ENCODE measurements at regions not wholly inside any gene's neighbourhood (a gene's known extent, or its start where the extent isn't known, plus 50 kb on each side); places are given as distances from the start of the nearest gene placed in this dataset.

DNA sequence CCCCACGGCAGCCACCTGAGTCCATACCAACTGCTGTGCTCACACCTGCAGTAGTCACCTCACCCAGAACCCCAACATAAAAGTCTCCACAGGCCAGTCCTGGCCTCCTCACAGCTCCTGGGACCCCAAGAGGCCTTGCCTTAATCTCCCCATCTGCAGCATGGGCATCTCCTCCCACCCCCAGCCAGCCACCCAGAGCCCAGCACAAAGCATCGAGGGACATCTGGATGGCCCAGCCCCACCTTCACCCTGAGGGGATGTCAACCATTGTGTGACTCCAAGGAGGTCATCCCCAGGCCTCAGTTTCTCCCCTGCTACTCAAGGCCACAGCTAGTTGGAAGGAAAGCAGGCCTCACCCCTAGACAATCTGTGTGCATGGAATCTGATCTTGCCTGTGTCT, 1775.3 kb downstream of the TP53TG3F start:
- ChIA-PET POLR2A (no interaction called here), CTCF (no interaction called here)
- Mint-ChIP-seq H3K27ac (no peak overlapping the region), H3K36me3 (peaks cover 51% of the 10 kb centered on the region), H3K27me3 (ENCODE audit: low read depth) (peaks cover 10% of the 10 kb centered on the region), H3K4me3 (no peak overlapping the region), H3K9me3 (peaks cover 60% of the 10 kb centered on the region), H3K4me1 (no peaks in the 10 kb centered on the region)
- no peak for TF ChIP-seq ZNF423 (CRISPR knock-in tag; IDR thresholded peaks at IDR 0.05)
- no peak for TF ChIP-seq OVOL2 (CRISPR knock-in tag; IDR thresholded peaks at IDR 0.05; ENCODE audit: borderline replicate concordance)
- TF ChIP-seq, protein P1, sequence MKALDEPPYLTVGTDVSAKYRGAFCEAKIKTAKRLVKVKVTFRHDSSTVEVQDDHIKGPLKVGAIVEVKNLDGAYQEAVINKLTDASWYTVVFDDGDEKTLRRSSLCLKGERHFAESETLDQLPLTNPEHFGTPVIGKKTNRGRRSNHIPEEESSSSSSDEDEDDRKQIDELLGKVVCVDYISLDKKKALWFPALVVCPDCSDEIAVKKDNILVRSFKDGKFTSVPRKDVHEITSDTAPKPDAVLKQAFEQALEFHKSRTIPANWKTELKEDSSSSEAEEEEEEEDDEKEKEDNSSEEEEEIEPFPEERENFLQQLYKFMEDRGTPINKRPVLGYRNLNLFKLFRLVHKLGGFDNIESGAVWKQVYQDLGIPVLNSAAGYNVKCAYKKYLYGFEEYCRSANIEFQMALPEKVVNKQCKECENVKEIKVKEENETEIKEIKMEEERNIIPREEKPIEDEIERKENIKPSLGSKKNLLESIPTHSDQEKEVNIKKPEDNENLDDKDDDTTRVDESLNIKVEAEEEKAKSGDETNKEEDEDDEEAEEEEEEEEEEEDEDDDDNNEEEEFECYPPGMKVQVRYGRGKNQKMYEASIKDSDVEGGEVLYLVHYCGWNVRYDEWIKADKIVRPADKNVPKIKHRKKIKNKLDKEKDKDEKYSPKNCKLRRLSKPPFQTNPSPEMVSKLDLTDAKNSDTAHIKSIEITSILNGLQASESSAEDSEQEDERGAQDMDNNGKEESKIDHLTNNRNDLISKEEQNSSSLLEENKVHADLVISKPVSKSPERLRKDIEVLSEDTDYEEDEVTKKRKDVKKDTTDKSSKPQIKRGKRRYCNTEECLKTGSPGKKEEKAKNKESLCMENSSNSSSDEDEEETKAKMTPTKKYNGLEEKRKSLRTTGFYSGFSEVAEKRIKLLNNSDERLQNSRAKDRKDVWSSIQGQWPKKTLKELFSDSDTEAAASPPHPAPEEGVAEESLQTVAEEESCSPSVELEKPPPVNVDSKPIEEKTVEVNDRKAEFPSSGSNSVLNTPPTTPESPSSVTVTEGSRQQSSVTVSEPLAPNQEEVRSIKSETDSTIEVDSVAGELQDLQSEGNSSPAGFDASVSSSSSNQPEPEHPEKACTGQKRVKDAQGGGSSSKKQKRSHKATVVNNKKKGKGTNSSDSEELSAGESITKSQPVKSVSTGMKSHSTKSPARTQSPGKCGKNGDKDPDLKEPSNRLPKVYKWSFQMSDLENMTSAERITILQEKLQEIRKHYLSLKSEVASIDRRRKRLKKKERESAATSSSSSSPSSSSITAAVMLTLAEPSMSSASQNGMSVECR (CRISPR knock-in tag; IDR thresholded peaks at IDR 0.05; ENCODE audit: borderline replicate concordance): no peak
- TF ChIP-seq, protein P2, sequence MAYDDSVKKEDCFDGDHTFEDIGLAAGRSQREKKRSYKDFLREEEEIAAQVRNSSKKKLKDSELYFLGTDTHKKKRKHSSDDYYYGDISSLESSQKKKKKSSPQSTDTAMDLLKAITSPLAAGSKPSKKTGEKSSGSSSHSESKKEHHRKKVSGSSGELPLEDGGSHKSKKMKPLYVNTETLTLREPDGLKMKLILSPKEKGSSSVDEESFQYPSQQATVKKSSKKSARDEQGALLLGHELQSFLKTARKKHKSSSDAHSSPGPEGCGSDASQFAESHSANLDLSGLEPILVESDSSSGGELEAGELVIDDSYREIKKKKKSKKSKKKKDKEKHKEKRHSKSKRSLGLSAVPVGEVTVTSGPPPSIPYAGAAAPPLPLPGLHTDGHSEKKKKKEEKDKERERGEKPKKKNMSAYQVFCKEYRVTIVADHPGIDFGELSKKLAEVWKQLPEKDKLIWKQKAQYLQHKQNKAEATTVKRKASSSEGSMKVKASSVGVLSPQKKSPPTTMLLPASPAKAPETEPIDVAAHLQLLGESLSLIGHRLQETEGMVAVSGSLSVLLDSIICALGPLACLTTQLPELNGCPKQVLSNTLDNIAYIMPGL (CRISPR knock-in tag; IDR thresholded peaks at IDR 0.05): no peak
- no peak for TF ChIP-seq MXD4 (CRISPR knock-in tag; IDR thresholded peaks at IDR 0.05; ENCODE audit: borderline replicate concordance)
- no peak for TF ChIP-seq JUN (CRISPR knock-in tag; IDR thresholded peaks at IDR 0.05)
- no peak for DNase-seq (ENCODE audit: low spot score)
- no peak for ATAC-seq

- CTCF ChIA-PET: no interaction called here
- Mint-ChIP-seq H3K4me3 (no peak overlapping the region), H3K36me3 (peaks cover 63% of the 10 kb centered on the region), H3K4me1 (no peaks in the 10 kb centered on the region), H3K9me3 (peaks cover 87% of the 10 kb centered on the region), H3K27me3 (ENCODE audit: low read depth) (peaks cover 10% of the 10 kb centered on the region), H3K27ac (no peak overlapping the region)
- POLR2A ChIA-PET: no interaction called here
- TF ChIP-seq NFATC4 (CRISPR knock-in tag; IDR thresholded peaks at IDR 0.05) (no peak), NR2C2 (CRISPR knock-in tag; IDR thresholded peaks at IDR 0.05) (no peak), ZNF423 (CRISPR knock-in tag; IDR thresholded peaks at IDR 0.05) (no peak), ZNF232 (CRISPR knock-in tag; IDR thresholded peaks at IDR 0.05) (no peak), ZNF281 (CRISPR knock-in tag; IDR thresholded peaks at IDR 0.05) (no peak), FOXP1 (CRISPR knock-in tag; IDR thresholded peaks at IDR 0.05; ENCODE audit: borderline replicate concordance) (no peak), NFE2L1 (CRISPR knock-in tag; IDR thresholded peaks at IDR 0.05) (no peak), FOXJ3 (CRISPR knock-in tag; IDR thresholded peaks at IDR 0.05; ENCODE audit: borderline replicate concordance) (no peak), FOXP4 (CRISPR knock-in tag; IDR thresholded peaks at IDR 0.05) (no peak), ZNF263 (CRISPR knock-in tag; IDR thresholded peaks at IDR 0.05; ENCODE audit: low read depth) (no peak), MAX (CRISPR knock-in tag; IDR thresholded peaks at IDR 0.05) (no peak), JAZF1 (CRISPR knock-in tag; IDR thresholded peaks at IDR 0.05) (no peak)
- TF ChIP-seq, protein P3, sequence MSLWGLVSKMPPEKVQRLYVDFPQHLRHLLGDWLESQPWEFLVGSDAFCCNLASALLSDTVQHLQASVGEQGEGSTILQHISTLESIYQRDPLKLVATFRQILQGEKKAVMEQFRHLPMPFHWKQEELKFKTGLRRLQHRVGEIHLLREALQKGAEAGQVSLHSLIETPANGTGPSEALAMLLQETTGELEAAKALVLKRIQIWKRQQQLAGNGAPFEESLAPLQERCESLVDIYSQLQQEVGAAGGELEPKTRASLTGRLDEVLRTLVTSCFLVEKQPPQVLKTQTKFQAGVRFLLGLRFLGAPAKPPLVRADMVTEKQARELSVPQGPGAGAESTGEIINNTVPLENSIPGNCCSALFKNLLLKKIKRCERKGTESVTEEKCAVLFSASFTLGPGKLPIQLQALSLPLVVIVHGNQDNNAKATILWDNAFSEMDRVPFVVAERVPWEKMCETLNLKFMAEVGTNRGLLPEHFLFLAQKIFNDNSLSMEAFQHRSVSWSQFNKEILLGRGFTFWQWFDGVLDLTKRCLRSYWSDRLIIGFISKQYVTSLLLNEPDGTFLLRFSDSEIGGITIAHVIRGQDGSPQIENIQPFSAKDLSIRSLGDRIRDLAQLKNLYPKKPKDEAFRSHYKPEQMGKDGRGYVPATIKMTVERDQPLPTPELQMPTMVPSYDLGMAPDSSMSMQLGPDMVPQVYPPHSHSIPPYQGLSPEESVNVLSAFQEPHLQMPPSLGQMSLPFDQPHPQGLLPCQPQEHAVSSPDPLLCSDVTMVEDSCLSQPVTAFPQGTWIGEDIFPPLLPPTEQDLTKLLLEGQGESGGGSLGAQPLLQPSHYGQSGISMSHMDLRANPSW (CRISPR knock-in tag; conservative IDR thresholded peaks at IDR 0.05; ENCODE audit: low read depth): no peak
- DNase-seq (ENCODE audit: low spot score) (no peak), ATAC-seq (no peak)
Observed at GRCh38 chr16:35239561-35239960, 1780.1 kb downstream of the TP53TG3F start.

Data from WTC11 (cell line).